ENCODE measurements at regions not wholly inside any gene's neighbourhood (a gene's known extent, or its start where the extent isn't known, plus 50 kb on each side); places are given as distances from the start of the nearest gene placed in this dataset.
A peak's percentile ranks its signal among the peaks of the same experiment; 100 is the strongest.

- Histone ChIP-seq H2AFZ (ENCODE audit: low read length) (no peak overlapping the region), H3K9me3 (ENCODE audit: control insufficient read depth, insufficient read depth, low read depth, low read length) (no peaks in the 10 kb centered on the region), H4K20me1 (ENCODE audit: control insufficient read depth, extremely low read depth, insufficient read depth, low read length) (no peaks in the 10 kb centered on the region), H3K27me3 (ENCODE audit: control insufficient read depth, insufficient read depth, low read length) (no peaks in the 10 kb centered on the region), H3K4me3 (replicated peaks in 1 of 4; ENCODE audit: control extremely low read depth in 1 of 4, insufficient read depth in 1 of 4, low read depth in 3 of 4, low read length in 4 of 4) (no peak overlapping the region), H3K27ac (ENCODE audit: insufficient read depth, low read length) (no peak overlapping the region), H3K79me2 (ENCODE audit: control insufficient read depth, insufficient read depth, low read length) (no peaks in the 10 kb centered on the region), H3K4me2 (ENCODE audit: extremely low read depth, insufficient read depth, low read length) (no peak overlapping the region), H3K9ac (ENCODE audit: insufficient read depth, low read length) (no peak overlapping the region), H3K36me3 (ENCODE audit: control insufficient read depth, insufficient read depth, low read length) (no peaks in the 10 kb centered on the region), H3K4me1 (ENCODE audit: control insufficient read depth, extremely low read depth, insufficient read depth, low read length) (no peaks in the 10 kb centered on the region)
- TF ChIP-seq, protein P1, sequence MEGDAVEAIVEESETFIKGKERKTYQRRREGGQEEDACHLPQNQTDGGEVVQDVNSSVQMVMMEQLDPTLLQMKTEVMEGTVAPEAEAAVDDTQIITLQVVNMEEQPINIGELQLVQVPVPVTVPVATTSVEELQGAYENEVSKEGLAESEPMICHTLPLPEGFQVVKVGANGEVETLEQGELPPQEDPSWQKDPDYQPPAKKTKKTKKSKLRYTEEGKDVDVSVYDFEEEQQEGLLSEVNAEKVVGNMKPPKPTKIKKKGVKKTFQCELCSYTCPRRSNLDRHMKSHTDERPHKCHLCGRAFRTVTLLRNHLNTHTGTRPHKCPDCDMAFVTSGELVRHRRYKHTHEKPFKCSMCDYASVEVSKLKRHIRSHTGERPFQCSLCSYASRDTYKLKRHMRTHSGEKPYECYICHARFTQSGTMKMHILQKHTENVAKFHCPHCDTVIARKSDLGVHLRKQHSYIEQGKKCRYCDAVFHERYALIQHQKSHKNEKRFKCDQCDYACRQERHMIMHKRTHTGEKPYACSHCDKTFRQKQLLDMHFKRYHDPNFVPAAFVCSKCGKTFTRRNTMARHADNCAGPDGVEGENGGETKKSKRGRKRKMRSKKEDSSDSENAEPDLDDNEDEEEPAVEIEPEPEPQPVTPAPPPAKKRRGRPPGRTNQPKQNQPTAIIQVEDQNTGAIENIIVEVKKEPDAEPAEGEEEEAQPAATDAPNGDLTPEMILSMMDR (conservative IDR thresholded peaks at IDR 0.05 in 1 of 2, IDR thresholded peaks at IDR 0.05 in 1 of 2; ENCODE audit: low read depth in 1 of 2, low read length in 2 of 2) = no peak
- no peak for TF ChIP-seq EZH2 (IDR thresholded peaks at IDR 0.05; ENCODE audit: low read length, missing control alignments)
- DNase-seq (ENCODE audit: low read depth in 2 of 2) = no peak
These were observed 135.1 kb upstream of the MAGI3 start for GRCh38 chr1:113255038-113255719.

DNA sequence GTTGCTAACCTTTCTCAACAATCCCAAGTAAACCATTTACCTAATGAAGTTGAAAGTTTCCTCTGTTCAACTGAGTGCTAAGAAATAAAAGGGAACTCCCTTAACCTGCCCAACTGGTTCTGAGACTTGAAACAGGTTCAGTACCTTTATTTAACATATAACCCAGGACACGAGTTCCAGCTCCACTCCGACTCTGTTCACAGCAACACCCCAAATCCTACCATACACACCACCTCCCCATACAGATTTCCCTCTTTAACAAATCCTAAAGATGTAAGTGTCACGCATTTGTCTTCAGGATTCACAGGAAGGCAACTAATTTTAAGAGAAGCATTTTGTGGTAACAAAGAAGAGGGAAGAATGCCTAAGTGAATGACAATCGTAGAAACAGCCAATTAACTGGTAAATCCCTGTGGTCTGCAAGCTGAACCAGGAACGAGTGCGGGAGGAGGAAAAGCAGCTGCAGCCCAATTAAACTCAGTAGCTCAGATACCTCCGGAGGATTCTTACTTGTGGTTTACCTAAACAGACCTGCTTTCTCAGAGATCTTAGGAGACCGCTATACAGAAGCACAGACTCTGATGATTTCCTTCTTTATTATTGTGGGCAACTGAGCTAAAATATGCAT lies 134.5 kb upstream of the MAGI3 start:
- no peaks in the 10 kb centered on the region for H3K79me2 ChIP-seq (ENCODE audit: control insufficient read depth, insufficient read depth, low read length)
- H3K27me3 ChIP-seq (ENCODE audit: control insufficient read depth, insufficient read depth, low read length) = no peaks in the 10 kb centered on the region
- no peak overlapping the region for H3K4me3 ChIP-seq (replicated peaks in 1 of 4; ENCODE audit: control extremely low read depth in 1 of 4, insufficient read depth in 1 of 4, low read depth in 3 of 4, low read length in 4 of 4)
- H3K27ac ChIP-seq (ENCODE audit: insufficient read depth, low read length) = no peak overlapping the region
- no peak overlapping the region for H2AFZ ChIP-seq (ENCODE audit: low read length)
- H3K36me3 ChIP-seq (ENCODE audit: control insufficient read depth, insufficient read depth, low read length) = no peaks in the 10 kb centered on the region
- H3K9ac ChIP-seq (ENCODE audit: insufficient read depth, low read length) = no peak overlapping the region
- no peaks in the 10 kb centered on the region for H3K9me3 ChIP-seq (ENCODE audit: control insufficient read depth, insufficient read depth, low read depth, low read length)
- peak in 1 of 2 donors; percentile 49 for DNase-seq (ENCODE audit: low read depth in 2 of 2)
- no peaks in the 10 kb centered on the region for H3K4me1 ChIP-seq (ENCODE audit: control insufficient read depth, extremely low read depth, insufficient read depth, low read length)
- H3K4me2 ChIP-seq (ENCODE audit: extremely low read depth, insufficient read depth, low read length) = no peak overlapping the region
- no peaks in the 10 kb centered on the region for H4K20me1 ChIP-seq (ENCODE audit: control insufficient read depth, extremely low read depth, insufficient read depth, low read length)
- TF ChIP-seq, protein P1 (conservative IDR thresholded peaks at IDR 0.05 in 1 of 2, IDR thresholded peaks at IDR 0.05 in 1 of 2; ENCODE audit: low read depth in 1 of 2, low read length in 2 of 2) = no peak
- no peak for TF ChIP-seq EZH2 (IDR thresholded peaks at IDR 0.05; ENCODE audit: low read length, missing control alignments)

GRCh38 chr1:113256348-113256729 lies 134.0 kb upstream of the MAGI3 start:
- H3K4me1 ChIP-seq (ENCODE audit: control insufficient read depth, extremely low read depth, insufficient read depth, low read length) = no peaks in the 10 kb centered on the region
- no peaks in the 10 kb centered on the region for H3K27me3 ChIP-seq (ENCODE audit: control insufficient read depth, insufficient read depth, low read length)
- no peaks in the 10 kb centered on the region for H4K20me1 ChIP-seq (ENCODE audit: control insufficient read depth, extremely low read depth, insufficient read depth, low read length)
- H3K79me2 ChIP-seq (ENCODE audit: control insufficient read depth, insufficient read depth, low read length) = no peaks in the 10 kb centered on the region
- no peak for TF ChIP-seq EZH2 (IDR thresholded peaks at IDR 0.05; ENCODE audit: low read length, missing control alignments)
- TF ChIP-seq, protein P1 (conservative IDR thresholded peaks at IDR 0.05 in 1 of 2, IDR thresholded peaks at IDR 0.05 in 1 of 2; ENCODE audit: low read depth in 1 of 2, low read length in 2 of 2) = no peak
- H3K4me3 ChIP-seq (replicated peaks in 1 of 4; ENCODE audit: control extremely low read depth in 1 of 4, insufficient read depth in 1 of 4, low read depth in 3 of 4, low read length in 4 of 4) = no peak overlapping the region
- no peak for DNase-seq (ENCODE audit: low read depth in 2 of 2)
- H3K9me3 ChIP-seq (ENCODE audit: control insufficient read depth, insufficient read depth, low read depth, low read length) = no peaks in the 10 kb centered on the region
- H3K36me3 ChIP-seq (ENCODE audit: control insufficient read depth, insufficient read depth, low read length) = no peaks in the 10 kb centered on the region
- no peak overlapping the region for H3K27ac ChIP-seq (ENCODE audit: insufficient read depth, low read length)
- no peak overlapping the region for H3K4me2 ChIP-seq (ENCODE audit: extremely low read depth, insufficient read depth, low read length)
- H2AFZ ChIP-seq (ENCODE audit: low read length) = no peak overlapping the region
- H3K9ac ChIP-seq (ENCODE audit: insufficient read depth, low read length) = no peak overlapping the region
